ENCODE measurements at regions not wholly inside any gene's neighbourhood (a gene's known extent, or its start where the extent isn't known, plus 50 kb on each side); places are given as distances from the start of the nearest gene placed in this dataset.

DNA sequence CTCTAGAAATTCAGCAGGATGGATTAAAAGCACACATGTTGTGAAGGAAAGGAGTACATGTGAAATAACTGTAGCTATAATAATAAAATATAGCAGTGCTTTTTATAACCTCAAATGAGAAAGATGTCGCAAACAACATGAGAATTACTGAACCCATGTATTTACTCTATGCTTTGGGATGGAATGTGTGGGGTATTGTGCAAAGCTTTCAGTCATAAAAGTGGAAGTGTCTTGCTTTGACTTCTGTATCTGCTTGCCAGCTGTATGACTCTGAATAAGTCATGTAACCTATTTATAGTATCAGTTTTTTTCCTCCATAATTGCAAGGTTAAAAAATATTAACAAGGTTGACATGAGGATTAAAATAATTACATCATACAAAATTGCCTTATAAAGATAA is 519.3 kb upstream of the CADM2 start:
- no peak for DNase-seq

DNA sequence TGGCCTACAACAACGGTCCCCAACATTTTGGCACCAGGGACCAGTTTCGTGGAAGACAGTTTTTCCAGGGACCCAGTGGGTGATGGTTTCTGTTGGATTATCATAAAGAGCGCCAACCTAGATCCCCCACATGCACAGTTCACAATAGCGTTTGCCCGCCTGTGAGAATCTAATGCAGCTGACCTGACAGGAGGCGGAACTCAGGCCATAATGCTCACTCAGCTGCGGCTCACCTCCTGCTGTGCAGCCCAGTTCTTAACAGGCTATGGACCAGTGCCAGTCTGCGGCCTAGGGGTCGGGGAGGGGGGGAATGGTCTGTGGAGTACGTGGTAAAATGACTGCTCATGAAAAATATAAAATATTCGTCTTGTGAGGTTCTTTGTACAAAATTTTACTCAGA is 518.5 kb upstream of the CADM2 start:
- no peak for DNase-seq

DNA sequence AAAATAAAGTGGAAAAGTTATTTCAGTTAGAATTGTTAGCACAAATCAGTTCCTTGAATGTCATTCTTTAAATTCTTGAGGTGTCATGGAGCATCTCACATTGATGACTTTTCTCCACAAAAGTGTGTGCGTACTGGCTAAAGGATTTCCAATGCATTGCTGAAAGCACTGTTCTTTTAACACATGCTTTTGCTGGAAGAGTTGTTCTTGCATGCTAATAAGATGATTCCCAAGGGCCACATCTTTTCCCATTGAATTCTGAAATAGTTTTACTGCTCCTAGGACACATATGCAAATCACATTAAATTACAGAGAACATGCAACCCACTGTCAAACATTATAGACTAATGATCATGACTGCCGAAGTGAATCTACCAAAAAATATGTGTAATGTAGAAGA is 516.3 kb upstream of the CADM2 start:
- no peak for DNase-seq

DNA sequence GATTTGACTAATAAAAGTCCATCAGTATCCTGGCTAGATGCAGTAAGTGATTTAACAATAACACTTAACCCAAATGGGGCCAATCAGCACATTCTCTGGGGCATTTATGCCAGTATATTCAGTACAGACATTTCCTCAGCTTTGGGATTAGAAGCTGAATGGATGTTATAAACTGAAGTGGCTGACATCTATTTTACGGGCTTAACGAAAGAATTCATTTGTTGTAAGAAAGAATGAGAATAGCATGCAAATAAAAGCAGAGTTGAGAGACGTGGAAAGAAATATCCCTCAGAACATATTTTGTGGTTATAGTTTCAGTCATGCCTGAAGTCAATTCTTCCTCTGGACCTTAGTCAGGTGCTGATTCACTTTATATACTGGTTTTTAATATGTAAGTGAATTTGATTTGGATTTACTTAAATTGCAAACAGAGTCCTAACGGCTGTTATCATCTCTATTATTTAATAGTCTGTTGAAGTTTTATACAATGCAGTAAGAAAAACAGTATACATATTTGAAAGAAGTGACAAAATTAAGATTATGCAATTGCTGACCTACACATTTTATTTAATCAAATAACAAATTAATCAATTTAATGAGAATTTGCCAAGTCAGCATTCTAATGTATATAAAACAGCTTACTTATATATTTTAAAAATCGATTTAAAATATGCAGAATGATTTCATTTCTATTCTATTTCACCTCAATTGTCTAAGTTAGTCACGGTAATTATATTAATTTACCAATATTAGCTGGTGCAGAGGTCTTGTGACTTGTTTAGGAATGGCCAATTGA is 513.9 kb upstream of the CADM2 start:
- DNase-seq: no peak

DNA sequence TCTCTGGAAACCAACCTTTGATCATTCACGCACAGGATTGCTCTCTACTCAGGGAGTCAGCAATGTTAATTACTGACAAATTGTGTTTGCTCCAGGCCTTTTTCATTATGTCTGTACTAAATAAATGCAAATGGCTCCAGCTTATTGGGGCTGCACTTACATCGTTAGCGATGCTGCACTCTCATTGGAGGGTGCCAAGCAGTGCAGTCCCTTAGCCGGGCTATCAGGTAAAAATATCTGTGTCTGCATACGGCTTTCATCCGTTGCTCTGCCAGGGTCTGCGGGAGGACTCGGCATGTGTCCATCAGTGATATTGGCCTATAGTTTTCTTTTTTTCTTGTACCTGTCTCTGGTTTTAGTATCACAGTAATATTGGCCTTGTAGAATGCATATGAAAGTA is 471.5 kb upstream of the CADM2 start:
- DNase-seq: no peak

DNA sequence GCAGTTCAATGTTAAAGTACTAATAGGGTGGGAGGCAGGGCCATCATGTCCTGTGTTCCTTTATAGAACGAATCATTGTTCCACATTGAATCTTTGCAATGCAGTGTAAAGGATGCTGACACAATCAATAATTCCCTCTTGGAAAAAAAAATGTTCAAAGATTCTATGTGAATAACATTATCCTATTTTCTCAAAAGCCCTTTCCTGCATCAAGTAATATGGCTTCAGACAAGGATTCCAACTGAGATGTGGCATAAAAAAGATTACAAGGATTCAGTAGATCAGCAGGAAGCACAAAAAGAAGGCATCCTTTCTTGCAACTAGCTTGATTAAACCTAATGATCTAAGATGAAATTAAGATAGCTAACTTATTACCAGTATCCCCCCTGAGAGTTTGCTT is 454.0 kb upstream of the CADM2 start:
- no peak for DNase-seq

DNA sequence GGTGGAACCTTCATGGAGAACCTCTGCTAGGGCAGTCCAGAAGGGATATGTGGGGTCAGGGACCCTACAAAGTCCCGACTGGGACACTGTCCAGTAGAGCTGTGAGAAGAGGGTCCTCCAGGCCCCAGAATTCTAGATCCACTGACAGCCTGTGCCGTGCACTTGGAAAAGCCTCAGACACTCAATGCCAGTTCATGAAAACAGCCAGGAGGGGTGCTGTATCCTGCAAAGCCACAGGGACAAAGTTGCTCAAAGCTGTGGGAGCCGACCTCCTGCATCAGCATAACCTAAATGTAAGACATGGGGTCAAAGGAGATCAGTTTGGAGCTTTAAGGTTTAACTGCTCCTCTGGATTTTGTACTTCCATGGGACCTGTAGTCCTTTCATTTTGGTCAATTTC is 448.8 kb upstream of the CADM2 start:
- DNase-seq: no peak

DNA sequence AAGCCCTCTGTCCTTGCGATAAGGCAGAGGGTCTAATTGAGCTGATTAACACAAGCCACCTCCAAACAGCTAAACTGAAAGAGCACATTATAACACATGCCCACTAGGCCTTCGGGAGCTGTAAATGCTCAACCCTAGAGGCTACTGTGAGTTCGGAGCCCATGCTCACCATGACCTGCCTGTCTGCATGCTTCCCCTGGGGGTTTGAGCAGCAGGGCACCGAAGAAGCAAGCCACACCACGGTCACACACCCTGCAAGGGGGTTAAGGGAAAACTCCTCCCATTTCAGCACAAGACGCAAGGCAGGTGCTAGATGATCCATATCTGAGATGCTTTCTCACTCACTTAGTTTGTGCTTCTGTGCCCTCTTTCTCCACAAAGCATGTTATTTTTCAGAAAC is 435.9 kb upstream of the CADM2 start:
- DNase-seq: no peak

DNA sequence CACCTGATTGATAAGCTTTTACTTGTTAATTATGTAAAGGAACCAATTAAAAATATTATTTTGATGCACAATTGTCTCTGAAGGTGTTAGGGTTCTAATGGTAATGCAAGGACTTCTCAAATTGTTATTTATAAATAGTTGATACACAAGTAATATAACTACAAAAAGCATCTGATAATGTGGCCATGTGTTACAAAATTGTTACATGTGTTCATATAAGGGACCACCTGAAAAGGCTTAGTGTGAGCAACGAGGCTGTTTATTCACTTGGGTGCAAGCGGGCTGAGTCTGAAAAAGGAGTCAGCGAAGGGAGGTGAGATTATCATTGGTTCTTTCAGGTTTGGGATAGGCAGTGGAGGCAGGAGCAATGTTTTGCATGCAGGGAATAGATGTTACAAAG is 421.9 kb upstream of the CADM2 start:
- DNase-seq: no peak

DNA sequence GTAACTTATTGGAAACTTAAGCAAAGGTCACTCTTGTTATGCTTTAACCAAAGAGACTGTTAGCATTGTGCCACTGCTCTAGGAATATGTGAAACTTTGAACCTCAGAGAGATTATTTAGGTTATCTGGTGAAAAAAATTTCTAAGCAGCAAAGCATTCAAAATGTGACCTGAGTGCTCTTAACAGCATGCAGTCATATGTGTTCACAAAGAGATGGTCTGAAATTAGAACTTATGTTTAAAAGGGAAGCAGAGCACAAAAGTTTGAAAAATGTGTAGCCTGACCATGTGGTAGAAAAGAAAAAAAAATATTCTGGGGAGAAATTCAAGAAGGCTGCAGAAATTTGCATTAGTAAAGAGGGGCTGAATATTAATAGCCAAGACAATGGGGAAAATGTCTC is 420.2 kb upstream of the CADM2 start:
- DNase-seq: no peak

DNA sequence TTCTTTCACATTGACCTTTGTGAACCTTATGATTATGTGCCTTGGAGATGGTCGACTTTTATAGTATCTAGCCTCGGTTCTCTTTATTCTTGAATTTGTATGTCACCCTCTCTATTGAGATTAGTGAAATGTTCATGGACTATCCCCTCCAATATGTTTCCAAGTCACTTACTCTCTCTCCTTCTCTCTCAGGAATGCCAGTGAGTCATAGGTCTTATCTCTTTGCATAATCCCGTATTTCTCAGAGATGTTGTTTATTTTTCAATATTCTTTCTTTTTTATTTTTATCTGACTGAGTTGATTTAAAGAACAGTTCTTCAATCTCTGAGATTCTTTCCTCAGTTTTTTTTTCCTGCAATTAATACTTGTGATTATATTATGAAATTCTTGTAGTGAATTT is 411.6 kb upstream of the CADM2 start:
- DNase-seq: no peak

DNA sequence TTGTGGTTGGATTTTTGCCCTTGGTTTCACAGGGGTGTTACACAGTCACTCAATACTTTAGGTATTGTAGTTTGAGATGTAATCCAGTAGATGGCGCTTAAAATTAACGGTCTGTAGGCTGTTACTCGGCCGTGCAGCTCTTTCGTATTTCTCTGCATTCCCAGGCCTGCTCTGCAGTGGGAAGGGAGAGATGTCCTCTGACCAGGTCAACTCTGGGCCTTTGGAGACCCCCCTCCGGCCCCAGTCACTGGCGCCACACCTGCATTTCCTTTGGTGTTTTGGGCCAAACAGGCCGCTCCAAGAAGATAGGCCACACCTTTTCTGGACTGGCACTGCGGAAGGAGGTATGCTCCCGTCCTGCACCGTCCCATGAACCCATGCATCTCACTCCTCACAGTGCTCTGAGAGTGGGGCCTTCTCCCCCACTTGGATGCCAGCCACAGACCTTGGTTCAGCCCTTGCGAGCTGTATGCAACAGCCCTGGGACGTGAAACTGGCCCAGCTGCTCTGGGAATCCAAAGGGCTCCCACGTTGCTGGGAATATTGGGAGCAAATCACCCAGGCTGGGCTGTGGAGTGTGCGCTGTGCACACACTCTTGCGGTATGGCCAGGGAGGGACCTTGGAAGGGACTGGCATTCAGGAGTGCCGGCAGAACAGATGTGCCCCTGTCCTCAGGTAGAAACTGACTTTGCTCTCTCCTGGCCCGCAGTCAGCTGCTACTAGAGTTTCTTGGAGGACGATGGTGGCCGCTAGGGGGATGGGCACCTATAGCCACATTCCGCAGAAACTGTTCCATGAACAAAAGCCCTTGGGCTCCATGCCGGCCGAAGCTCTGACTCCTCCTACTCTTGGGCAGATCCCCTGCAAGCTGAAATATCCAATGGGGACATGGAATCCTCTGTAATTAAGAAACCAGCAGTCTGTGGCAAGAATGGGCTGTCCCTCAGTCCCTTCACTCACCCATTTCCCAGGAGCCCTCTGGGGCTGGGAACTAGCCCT is 410.5 kb upstream of the CADM2 start:
- DNase-seq: no peak

DNA sequence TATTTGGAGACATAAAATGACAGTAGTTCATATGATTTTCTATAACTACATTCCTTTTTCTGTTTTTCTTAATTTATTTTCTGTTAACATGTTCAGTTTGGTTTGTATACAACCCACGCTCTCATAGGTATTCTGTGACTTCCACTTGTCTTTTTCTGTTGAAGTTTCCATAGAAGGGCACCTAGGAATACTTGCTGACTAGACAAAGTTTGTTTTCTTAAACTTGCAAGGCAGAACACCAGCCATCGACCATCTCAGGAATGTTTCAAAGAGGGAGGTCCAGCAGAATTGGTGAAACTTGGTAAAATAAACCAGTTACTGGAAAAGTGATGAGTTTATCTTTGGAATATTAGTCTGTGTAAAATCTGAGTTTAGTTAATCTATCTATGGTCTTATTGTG is 403.2 kb upstream of the CADM2 start:
- no peak for DNase-seq

DNA sequence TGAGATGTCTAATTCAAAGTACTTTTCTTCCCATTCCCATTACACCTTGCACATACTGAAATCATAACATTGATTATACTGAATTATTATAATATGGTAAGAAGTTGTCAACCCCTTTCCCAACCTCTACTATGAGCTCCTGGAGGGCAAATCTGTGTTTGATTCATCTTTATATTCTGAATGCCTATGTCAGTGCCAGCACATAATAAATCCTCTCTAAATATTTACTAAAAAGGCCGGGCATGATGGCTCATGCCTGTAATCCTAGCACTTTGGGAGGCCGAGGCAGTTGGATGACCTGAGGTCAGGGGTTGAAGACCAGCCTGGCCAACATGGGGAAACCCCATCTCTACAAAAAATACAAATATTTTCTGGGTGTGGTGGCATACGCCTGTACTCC is 392.5 kb upstream of the CADM2 start:
- no peak for DNase-seq

DNA sequence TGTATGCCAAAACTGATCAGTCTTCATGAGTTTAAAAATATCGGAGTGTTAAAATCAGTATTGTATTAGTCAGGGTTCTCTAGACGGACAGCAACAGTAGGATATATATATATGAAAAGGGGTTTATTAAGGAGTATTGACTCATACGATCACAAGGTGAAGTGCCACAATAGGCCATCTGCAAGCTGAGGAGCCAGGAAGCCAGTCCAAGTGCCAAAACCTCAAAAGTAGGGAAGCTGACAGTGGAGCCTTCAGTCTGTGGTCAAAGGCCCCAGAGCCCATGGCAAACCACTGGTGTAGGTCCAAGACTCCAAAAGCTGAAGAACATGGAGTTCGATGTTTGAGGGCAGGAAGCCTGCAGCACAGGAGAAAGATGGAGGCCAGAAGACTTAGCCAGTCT is 391.0 kb upstream of the CADM2 start:
- no peak for DNase-seq

DNA sequence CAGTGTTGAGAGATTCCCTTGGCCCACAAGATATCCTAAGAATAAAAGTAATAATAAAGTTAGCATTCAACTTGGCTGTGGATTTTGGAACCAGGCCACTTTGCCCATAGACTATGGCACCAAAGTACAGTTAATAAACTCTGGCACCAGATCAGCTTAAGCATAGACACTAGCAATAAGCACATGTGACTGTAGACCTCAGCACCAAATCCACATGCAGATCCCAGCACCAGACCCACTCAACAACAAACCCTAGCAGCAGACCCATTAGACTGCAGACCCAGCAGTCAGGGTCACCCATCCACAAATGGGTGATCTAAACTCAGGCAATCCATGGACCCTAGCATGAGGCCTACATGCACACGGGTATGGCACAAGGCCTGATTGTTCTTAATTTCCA is 384.8 kb upstream of the CADM2 start:
- no peak for DNase-seq

DNA sequence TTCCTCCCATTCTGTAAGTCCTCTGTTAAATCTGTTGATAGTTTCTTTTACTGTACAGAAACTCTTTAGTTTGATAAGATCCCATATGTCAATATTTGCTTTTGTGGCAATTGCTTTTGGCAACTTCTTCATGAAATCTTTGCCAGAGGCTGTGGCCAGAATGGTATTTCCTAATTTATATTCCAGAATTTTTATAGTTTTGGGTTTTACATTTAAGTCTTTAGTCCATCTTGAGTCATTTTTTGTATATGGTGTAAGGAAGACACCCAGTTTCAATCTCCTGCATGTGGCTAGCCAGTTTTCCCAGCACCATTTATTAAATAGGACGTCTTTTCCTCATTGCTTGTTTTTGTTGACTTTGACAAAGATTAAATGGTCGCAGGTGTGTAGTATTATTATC is 372.4 kb upstream of the CADM2 start:
- DNase-seq: no peak

DNA sequence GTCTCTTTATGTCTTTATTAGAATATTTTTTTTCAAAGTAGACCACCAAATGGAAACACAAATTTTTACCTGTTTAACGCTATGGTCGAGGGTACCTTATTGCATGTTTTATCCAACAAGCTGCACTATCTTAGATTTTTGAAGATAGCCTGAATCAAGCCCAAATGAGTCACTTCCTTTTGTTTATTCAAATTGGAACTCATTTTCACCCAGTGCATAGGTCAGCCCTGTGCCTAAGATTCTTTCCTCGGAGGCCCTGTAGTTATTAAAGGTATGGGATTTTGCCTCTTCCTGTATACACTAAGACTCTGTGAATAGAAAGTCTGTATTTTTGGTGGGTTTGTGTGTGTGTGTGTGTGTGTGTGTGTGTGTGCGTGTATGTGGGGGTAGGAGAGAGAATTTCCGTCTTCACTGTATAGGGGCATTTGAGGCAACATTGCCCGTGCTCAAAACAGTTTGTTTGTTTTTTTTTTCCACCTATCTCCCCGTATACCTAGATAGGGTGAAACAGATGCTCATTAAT is 358.0 kb upstream of the CADM2 start:
- no peak for DNase-seq

DNA sequence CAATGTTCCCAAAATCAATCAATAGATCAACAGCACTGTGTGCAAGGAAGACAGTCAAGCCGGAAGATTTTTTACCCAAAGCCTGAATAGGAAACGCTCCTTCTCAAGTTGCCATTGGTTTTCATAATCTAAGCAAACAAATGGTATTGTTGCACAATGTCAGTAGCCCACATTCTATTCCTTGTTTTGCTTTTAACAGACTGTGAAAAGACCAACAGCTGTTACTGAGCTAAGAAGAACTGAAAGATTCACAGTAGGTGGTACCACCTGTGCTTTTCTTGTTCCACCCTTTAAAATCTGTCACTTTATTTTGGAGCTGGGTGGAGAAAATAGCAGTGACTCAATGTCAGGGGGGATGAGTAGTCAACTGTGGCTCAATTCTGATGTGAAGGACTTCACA is 357.5 kb upstream of the CADM2 start:
- DNase-seq: no peak

DNA sequence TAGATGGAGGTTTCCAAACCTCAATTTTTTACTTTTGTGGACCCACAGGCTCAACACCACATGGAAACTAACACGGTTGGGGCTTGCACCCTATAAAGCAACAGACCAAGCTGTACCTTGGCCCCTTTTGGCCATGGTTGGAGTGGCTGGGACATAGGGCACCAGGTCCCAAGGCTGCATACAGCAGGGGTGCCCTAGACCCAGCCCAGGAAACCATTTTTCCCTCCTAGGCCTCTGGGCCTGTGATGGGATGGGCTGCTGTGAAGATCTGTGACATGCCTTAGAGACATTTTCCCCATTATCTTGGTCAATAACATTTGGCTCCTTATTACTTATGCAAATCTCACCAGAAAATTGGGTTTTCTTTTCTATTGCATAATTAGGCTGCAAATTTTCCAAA is 337.0 kb upstream of the CADM2 start:
- DNase-seq: no peak

DNA sequence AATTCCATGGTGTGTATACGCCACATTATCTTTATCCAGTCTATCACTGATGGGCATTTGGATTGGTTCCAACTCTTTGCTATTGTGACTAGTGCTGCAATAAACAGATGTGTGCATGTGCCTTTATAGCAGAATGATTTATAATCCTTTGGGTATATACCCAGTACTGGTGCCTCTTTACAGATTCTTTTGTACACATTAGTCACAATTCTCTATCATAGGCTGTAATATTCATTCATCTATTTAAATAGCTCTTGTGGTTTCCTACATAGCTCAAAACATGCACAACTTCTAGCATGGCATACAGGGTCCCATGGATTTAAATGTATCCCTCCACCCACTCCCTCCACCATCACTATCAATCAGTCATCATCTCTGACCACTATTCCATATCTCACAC is 324.1 kb upstream of the CADM2 start:
- no peak for DNase-seq

DNA sequence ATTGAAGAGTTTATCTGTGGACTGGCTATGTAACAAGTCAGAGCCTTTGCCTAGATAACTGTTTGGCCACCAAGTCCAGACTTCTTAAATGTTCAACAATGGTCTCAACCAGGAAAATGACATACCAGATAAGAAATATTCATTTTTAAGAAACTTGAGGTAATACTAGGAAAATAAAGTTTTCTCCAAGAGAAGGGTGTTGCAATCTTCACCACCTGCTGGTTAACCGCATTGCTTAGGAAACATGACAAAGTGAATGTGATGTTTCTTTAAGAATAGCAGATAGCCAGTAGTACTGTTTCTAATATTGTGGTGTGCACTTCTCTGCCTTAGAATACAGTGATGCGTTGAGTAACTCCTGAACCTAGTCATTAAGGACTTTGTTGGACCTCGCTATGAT is 321.5 kb upstream of the CADM2 start:
- no peak for DNase-seq

DNA sequence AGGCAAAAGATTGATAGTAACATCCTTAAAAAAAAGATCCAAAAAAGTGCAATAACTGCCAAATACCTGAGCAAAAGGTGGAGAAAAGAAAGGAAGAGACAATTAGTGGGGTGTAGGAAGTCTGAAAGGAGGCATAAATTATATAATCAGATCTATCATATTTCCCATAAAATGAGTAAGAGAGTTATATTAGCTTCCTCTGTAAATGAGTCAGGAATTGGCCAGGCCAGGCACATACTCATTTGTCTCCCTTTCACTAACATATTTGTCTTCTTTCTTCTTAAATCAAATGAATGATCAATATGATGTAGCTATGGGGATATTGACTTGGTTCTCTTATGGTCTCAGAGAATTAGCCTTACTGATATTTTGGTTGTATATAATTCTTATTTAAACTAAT is 292.3 kb upstream of the CADM2 start:
- no peak for DNase-seq

DNA sequence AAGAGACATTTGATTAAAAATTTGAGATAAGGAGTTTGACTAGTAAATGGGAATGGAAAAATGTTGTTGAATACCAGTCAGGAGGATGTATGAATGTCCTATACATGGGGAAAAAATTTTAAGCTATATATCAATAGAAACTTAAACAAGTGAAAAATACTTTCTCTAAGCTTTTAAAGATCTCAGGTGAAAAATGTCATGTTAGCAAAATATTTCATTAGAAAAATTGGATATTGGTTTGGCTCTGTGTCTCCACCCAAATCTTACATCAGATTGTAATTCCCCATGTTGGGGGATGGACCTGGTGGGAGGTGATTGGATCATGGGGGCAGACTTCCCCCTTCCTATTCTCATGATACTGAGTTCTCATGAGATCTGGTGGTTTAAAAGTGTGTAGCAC is 279.6 kb upstream of the CADM2 start:
- no peak for DNase-seq
